ENCODE measurements at regions not wholly inside any gene's neighbourhood (a gene's known extent, or its start where the extent isn't known, plus 50 kb on each side); places are given as distances from the start of the nearest gene placed in this dataset.

DNA sequence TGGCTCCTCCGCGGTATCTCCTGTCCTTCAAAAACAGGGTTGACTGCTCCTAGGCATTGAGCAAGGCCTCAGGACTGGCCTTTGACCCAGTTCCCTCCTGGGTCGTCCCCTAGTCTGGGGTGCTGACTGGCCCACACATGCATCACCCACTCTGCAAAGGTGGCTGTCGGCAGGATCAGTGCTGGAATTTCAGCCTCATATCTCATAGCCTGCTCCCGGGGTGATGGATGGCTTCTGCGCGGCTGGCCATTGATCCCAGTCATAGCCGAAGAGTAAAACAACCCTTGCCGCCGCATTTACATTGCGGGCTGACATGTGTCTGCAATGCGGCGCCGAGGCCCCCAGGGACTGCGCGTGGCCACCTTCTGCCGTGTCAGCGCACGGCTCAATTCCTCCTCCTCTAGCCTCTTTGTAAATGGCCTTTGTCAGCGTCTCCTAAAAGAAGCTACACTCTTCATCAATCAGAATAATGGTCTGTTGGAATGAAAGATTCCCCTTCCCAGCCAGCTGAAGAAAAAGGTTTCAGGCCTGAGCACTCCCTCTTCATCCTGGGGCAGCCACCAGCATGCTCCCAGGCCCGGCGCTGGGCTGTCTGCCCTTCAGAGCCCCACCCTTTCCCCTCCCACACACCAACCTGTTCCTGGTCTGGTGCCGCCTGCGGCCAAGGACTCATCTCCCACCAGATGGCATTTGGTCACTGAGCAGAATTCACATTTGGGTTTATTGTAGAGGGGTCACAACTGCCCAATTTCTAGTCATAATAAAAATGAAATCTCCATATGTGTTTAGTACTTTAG, 159.0 kb downstream of the PJA2 start:
- BruUV-seq (replicated peaks): no TSS peak
- intact Hi-C loops (cut with micrococcal nuclease; ENCODE audit: unreplicated experiment): loop anchor here (10.0 kb wide), 1 partner anchor 204 kb away; no protein-coding TSS in a partner anchor
- no peak overlapping the region for H3K27ac ChIP-seq (ENCODE audit: low read depth, low read length, poor library complexity, severe bottlenecking)
- no peaks in the 10 kb centered on the region for H3K36me3 ChIP-seq (ENCODE audit: insufficient read depth, low read length, poor library complexity, severe bottlenecking)
- TF ChIP-seq, protein P1, sequence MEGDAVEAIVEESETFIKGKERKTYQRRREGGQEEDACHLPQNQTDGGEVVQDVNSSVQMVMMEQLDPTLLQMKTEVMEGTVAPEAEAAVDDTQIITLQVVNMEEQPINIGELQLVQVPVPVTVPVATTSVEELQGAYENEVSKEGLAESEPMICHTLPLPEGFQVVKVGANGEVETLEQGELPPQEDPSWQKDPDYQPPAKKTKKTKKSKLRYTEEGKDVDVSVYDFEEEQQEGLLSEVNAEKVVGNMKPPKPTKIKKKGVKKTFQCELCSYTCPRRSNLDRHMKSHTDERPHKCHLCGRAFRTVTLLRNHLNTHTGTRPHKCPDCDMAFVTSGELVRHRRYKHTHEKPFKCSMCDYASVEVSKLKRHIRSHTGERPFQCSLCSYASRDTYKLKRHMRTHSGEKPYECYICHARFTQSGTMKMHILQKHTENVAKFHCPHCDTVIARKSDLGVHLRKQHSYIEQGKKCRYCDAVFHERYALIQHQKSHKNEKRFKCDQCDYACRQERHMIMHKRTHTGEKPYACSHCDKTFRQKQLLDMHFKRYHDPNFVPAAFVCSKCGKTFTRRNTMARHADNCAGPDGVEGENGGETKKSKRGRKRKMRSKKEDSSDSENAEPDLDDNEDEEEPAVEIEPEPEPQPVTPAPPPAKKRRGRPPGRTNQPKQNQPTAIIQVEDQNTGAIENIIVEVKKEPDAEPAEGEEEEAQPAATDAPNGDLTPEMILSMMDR (conservative IDR thresholded peaks at IDR 0.05; ENCODE audit: low read depth, low read length): no peak
- ChIA-PET POLR2A (ENCODE audit: low non-redundant PET) (no interaction called here), CTCF (no interaction called here)
- no peaks in the 10 kb centered on the region for H3K27me3 ChIP-seq (replicated peaks; ENCODE audit: insufficient read depth, low read depth, low read length, poor library complexity)
- peaks cover 13% of the 10 kb centered on the region for H3K9me3 ChIP-seq (ENCODE audit: low read depth, low read length, poor library complexity, severe bottlenecking)
- no peak overlapping the region for H3K4me3 ChIP-seq (ENCODE audit: low read depth, low read length, poor library complexity, severe bottlenecking)
- DNase-seq (ENCODE audit: low spot score): no peak
- peaks cover 22% of the 10 kb centered on the region for H3K4me1 ChIP-seq (ENCODE audit: insufficient read depth, low read length, poor library complexity, severe bottlenecking)

DNA sequence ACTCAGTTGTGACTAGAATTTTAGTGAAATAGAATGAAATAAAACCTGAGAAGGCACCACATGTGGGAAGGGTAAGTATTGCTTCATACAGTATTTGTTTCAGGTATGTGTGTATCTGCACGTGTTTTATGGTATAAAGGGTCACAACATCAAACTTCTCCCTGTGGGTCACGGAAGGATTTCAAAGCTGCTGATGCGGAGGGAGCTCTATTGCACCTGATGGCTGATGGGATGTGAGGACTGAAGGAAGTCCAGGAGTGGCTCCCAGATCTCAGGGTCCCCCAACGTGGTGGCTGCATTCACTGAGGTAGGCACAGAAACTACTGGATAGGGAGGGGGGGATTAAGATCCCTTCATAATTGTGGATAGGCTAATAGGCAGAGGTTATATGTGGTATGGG, 159.7 kb downstream of the PJA2 start:
- peaks cover 15% of the 10 kb centered on the region for H3K4me1 ChIP-seq (ENCODE audit: insufficient read depth, low read length, poor library complexity, severe bottlenecking)
- no peak for DNase-seq (ENCODE audit: low spot score)
- no peaks in the 10 kb centered on the region for H3K27me3 ChIP-seq (replicated peaks; ENCODE audit: insufficient read depth, low read depth, low read length, poor library complexity)
- no peaks in the 10 kb centered on the region for H3K36me3 ChIP-seq (ENCODE audit: insufficient read depth, low read length, poor library complexity, severe bottlenecking)
- H3K4me3 ChIP-seq (ENCODE audit: low read depth, low read length, poor library complexity, severe bottlenecking): no peak overlapping the region
- TF ChIP-seq, protein P1 (conservative IDR thresholded peaks at IDR 0.05; ENCODE audit: low read depth, low read length): no peak
- no peak for TF ChIP-seq EZH2 (IDR thresholded peaks at IDR 0.05; ENCODE audit: borderline replicate concordance, low read depth, low read length, poor library complexity, severe bottlenecking)
- no peak overlapping the region for H3K27ac ChIP-seq (ENCODE audit: low read depth, low read length, poor library complexity, severe bottlenecking)
- POLR2A ChIA-PET (ENCODE audit: low non-redundant PET): no interaction called here
- BruUV-seq (replicated peaks): no TSS peak
- intact Hi-C loops (cut with micrococcal nuclease; ENCODE audit: unreplicated experiment): loop anchor here (10.0 kb wide), 1 partner anchor 205 kb away; no protein-coding TSS in a partner anchor
- CTCF ChIA-PET: no interaction called here
- H3K9me3 ChIP-seq (ENCODE audit: low read depth, low read length, poor library complexity, severe bottlenecking): peaks cover 14% of the 10 kb centered on the region

DNA sequence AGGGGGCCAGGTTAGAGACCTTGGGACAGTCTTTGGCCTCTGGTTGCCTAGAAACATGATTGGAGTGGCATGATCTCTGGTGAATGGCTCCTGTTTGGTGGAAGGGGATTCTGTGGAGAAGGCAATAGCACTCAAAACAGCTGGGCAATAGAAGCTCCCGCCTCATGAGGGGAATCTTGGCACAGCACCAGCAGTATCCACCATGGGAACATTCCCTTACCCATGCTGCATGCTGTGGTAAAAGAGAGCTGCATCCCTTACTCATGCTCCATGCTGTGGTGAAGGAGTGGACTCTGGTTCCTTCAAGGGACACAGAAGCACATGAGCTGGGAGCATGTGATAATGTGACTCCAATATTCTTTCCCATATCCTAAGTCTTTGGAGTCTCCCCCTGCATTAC, 160.6 kb downstream of the PJA2 start:
- H3K9me3 ChIP-seq (ENCODE audit: low read depth, low read length, poor library complexity, severe bottlenecking): peaks cover 14% of the 10 kb centered on the region
- H3K27ac ChIP-seq (ENCODE audit: low read depth, low read length, poor library complexity, severe bottlenecking): no peak overlapping the region
- BruUV-seq (replicated peaks): no TSS peak
- CTCF ChIA-PET: no interaction called here
- H3K4me3 ChIP-seq (ENCODE audit: low read depth, low read length, poor library complexity, severe bottlenecking): no peak overlapping the region
- no peaks in the 10 kb centered on the region for H3K27me3 ChIP-seq (replicated peaks; ENCODE audit: insufficient read depth, low read depth, low read length, poor library complexity)
- no peak for DNase-seq (ENCODE audit: low spot score)
- POLR2A ChIA-PET (ENCODE audit: low non-redundant PET): no interaction called here
- H3K36me3 ChIP-seq (ENCODE audit: insufficient read depth, low read length, poor library complexity, severe bottlenecking): no peaks in the 10 kb centered on the region
- no peak for TF ChIP-seq EZH2 (IDR thresholded peaks at IDR 0.05; ENCODE audit: borderline replicate concordance, low read depth, low read length, poor library complexity, severe bottlenecking)
- intact Hi-C loops (cut with micrococcal nuclease; ENCODE audit: unreplicated experiment): no loop called here
- H3K4me1 ChIP-seq (ENCODE audit: insufficient read depth, low read length, poor library complexity, severe bottlenecking): peaks cover 5% of the 10 kb centered on the region

DNA sequence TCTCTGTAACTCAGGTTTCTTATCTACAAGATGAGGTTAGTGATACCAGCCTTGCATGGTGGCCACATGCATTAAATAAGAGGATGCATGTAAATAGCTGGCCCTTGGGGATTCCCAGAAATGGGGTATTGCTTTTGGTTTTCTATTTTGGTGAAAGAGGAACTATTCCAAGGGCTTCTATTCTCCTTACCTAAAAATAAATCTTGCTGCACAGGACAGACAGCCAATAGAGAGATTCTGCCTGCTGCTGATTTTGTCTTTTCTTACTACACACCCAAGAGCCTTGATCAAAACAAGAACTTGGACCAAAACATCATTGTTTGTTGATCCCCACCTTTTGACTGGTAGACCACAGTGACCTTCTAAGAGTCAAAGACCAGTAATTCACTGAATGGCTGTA, 161.8 kb downstream of the PJA2 start:
- Histone ChIP-seq H3K27me3 (replicated peaks; ENCODE audit: insufficient read depth, low read depth, low read length, poor library complexity) (no peaks in the 10 kb centered on the region), H3K27ac (ENCODE audit: low read depth, low read length, poor library complexity, severe bottlenecking) (no peak overlapping the region), H3K4me1 (ENCODE audit: insufficient read depth, low read length, poor library complexity, severe bottlenecking) (no peaks in the 10 kb centered on the region), H3K36me3 (ENCODE audit: insufficient read depth, low read length, poor library complexity, severe bottlenecking) (no peaks in the 10 kb centered on the region), H3K4me3 (ENCODE audit: low read depth, low read length, poor library complexity, severe bottlenecking) (no peak overlapping the region), H3K9me3 (ENCODE audit: low read depth, low read length, poor library complexity, severe bottlenecking) (peaks cover 14% of the 10 kb centered on the region)
- no peak for DNase-seq (ENCODE audit: low spot score)
- ChIA-PET POLR2A (ENCODE audit: low non-redundant PET) (no interaction called here), CTCF (no interaction called here)
- TF ChIP-seq EZH2 (IDR thresholded peaks at IDR 0.05; ENCODE audit: borderline replicate concordance, low read depth, low read length, poor library complexity, severe bottlenecking): no peak
- TF ChIP-seq, protein P1 (conservative IDR thresholded peaks at IDR 0.05; ENCODE audit: low read depth, low read length): no peak
- no TSS peak for BruUV-seq (replicated peaks)
- intact Hi-C loops (cut with micrococcal nuclease; ENCODE audit: unreplicated experiment): no loop called here

All from A673 (cell line).